ENCODE measurements at regions not wholly inside any gene's neighbourhood (a gene's known extent, or its start where the extent isn't known, plus 50 kb on each side); places are given as distances from the start of the nearest gene placed in this dataset.

DNA sequence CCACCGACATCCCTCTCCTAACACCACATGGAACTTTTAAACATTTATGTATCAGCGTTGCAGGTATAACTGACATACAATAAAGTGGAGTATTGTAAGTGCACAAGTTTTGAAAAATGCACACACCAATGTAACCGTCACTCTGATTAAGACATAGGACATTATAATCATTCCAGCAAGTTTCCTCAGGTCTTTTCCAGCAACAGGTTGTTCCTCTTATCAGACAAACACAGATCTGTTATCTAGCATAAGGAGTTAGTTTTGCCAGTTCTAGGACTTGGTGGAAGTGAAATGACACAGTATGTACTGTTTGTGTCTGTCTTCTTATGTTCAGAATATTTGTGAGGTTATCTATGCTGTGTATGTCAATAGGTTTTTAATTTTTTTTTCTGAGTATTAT, 69.5 kb upstream of the TRPC7 start:
- FAIRE-seq (no peak), DNase-seq (ENCODE audit: insufficient read length, low spot score) (no peak)
- TF ChIP-seq POLR2A (IDR thresholded peaks at IDR 0.05; ENCODE audit: low read depth, low read length), result no peak

DNA sequence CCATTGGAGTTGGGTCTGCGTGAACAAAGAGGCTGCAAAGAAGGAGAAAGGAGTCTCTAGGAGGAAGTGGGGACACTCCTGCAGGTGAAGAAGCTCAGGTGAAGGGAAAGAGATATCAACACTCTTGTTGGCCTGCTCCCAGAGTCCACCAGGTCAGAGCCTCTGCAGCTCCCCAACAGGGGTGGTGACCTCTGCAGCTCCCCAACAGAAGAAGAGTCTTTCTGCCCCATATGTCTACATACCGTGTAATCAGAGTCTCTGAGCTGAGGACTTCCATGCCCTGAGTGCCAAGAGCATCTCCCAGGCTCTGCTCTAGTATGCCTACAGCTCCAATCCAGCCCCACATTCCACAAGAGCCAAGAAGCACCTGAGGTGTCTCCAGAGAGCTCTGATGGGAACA, 67.4 kb upstream of the TRPC7 start:
- TF ChIP-seq POLR2A (IDR thresholded peaks at IDR 0.05; ENCODE audit: low read depth, low read length), result no peak
- DNase-seq (ENCODE audit: insufficient read length, low spot score), result no peak
- FAIRE-seq, result no peak

DNA sequence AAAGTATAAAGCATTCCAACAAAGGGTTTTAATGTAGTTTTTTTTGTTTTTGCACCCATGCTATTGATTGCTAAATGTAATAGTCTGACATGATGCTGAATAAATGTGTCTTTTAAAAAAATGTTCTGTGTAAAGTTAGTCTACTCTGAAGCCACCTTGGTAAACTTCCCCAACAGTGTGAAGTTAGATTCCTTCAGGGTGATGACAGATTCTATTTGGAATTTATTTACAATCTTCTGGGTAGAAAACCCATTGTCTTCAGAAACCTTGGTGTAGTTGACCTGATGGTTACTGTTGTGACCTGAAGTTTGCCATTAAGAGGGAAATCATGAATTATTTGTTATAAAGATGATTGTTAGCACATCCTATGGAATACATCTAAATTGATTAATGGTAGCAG, 64.7 kb upstream of the TRPC7 start:
- FAIRE-seq (no peak), DNase-seq (ENCODE audit: insufficient read length, low spot score) (no peak)
- no peak for TF ChIP-seq POLR2A (IDR thresholded peaks at IDR 0.05; ENCODE audit: low read depth, low read length)

DNA sequence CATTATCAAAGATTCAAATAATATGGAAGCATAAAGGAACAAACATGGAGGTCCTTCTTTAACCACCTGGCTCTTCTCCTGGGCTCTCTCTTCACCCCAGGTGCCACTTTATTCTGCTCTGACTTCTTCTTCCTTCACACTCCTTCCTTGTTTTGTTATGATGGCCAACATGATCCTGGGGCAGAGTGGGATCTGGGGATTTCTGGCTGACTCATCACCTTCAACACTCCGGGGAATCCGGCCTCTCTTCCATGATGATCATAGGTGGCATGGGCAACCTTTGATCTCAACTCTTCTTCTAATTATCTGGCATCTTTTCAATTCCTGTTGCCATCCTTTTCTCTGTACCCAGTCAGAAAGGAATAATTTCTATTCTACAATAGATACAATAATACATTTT, 62.1 kb upstream of the TRPC7 start:
- no peak for DNase-seq (ENCODE audit: insufficient read length, low spot score)

DNA sequence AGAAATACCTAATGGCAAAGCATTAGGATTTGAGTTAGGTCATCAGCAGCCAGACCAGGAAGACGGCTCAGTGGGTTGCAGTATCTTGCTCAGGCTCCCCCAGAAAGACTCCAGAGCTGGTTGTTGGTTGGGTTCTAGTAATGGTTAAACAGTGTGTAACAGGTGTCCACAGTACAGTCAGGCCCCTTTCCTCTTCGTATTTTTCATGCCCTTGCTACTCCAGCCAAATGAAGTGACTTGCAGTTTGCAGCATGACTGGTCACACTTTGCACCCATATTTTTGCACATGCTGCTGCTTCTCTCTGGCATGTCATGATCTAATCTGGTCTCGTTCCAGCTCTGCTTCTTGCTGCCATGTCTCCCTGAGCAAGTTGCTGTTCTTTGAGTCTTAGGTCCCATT, 60.6 kb upstream of the TRPC7 start:
- DNase-seq (ENCODE audit: insufficient read length, low spot score), result no peak

More for the DNA sequence above, 62.1 kb upstream of the TRPC7 start:
- no peak for FAIRE-seq
- TF ChIP-seq POLR2A (IDR thresholded peaks at IDR 0.05; ENCODE audit: low read depth, low read length), result no peak

DNA sequence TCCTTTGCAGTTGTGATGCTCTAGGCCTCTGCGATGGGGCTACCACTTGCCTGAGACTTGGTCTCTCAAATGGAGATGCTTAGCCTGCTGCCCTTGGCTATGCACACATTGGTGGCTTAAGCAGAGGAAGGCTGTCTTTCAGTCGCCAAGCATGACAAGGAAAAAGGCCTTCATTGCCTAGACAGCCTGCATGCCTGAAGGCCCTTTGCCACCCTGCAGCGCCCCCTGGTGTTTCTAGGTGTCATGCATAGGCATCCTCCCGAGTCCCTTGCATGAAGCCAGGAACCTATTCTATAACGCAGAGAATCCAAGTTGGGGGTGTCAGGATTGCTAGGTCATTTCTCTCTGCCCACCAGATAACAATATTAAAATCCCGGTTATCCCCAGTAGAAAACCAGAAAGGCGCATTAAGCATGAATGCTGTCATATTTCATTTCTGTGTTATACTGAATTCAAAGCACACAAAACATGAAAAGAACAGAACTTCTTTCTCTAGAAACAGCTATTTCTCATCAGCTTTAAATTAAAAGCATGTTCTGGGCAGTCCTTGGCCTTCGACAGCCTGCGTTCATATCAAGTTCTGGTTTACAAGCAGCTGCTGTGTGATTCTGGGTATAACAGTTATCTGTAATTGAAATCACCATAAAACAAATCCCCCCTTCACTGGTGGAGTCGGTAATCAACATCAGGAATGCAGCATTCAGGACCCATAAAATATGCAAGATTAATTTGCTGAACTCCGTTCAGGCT, 59.7 kb upstream of the TRPC7 start:
- FAIRE-seq (no peak), DNase-seq (ENCODE audit: insufficient read length, low spot score) (peak; percentile 44)
- TF ChIP-seq POLR2A (IDR thresholded peaks at IDR 0.05; ENCODE audit: low read depth, low read length), result no peak

More for the DNA sequence above, 60.6 kb upstream of the TRPC7 start:
- no peak for FAIRE-seq
- TF ChIP-seq POLR2A (IDR thresholded peaks at IDR 0.05; ENCODE audit: low read depth, low read length), result no peak

DNA sequence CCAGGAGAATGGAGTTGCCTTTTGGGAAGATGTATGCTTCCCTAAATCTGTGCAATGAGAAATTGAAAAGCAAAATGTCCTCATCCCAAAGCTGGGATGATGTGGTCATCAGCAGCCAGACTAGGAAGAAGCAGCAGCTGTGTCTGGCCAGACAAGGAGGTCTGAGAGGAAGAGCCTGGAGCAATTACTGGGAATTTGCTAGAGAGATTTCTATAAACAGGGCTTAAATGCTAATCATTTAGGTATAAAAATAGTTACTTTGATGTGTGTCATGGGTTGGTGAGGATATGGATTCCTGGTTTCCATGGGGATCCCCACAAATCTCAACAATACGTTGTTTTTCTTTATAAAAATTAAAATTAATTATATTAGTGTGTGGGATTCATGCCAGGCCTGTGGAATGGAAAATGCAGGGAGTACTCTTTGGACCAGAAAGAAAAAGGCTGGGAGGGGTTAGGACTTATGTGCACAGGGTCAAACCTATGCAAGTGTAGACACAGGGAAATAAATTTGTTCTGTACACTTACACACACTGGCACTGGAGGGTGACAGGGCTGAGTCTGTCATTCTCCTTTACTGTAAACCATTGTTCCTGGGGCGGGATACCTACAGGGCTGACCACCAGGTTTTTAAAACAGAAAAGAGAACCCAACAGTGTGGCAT, 58.7 kb upstream of the TRPC7 start:
- no peak for FAIRE-seq
- DNase-seq (ENCODE audit: insufficient read length, low spot score), result no peak
- TF ChIP-seq POLR2A (IDR thresholded peaks at IDR 0.05; ENCODE audit: low read depth, low read length), result no peak

DNA sequence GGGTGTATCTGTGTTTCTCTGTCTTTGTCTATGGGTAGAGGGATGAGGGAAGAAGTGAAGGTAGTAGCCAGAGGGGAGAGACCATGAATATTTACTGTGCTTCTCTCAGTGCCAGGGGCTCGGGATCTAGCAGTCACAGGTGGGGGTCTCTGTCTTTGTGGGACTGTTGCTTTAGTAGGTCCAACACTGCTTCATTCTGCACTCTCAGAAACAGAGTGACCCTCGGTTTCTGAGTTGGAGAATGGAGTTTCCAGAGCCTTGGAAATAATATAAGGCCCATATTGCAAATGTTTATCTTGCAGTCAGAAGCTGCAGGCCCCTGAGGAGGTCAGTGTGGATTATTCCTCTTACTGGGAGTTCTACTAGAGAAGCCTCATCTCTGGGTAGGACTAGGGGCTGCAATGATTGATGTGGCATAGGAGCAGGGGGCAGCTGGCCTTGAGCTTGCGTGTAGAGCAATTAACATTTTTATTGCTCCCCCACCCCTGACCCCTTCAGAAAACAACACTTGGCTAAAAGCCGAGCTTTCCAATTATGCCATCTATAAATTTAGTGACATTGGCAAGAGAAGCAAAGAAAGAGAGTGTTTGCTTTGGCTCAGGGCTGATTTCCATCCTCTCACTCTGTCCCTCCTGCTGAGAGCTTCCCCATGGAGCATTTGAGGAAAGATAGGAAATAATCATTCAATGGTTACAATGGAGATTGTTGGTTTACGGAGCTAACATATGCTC, 55.0 kb upstream of the TRPC7 start:
- DNase-seq (ENCODE audit: insufficient read length, low spot score) (no peak), FAIRE-seq (no peak)
- no peak for TF ChIP-seq POLR2A (IDR thresholded peaks at IDR 0.05; ENCODE audit: low read depth, low read length)

DNA sequence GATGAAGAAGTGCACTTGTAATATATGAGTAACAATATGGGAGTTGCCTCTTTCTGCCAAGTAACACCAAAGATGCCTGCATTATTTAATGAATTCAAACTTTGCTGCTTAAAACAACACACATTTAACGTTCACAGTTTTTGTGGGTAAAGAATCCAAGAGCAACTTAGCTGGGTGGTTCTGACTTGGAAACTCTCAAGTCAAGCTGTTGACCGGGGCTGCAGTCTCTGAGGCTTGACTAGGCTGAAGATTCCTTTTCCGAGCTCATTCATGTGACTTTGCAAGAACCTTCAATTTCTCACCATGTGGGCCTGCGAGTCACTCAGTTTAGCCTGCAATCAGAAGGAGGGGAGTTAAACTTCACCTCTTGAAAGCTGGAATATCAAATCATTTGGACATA, 53.0 kb upstream of the TRPC7 start:
- no peak for DNase-seq (ENCODE audit: insufficient read length, low spot score)
- no peak for TF ChIP-seq POLR2A (IDR thresholded peaks at IDR 0.05; ENCODE audit: low read depth, low read length)
- no peak for FAIRE-seq
